Endothelial cell of umbilical vein (primary cell): ENCODE measurements at regions not wholly inside any gene's neighbourhood (a gene's known extent, or its start where the extent isn't known, plus 50 kb on each side); places are given as distances from the start of the nearest gene placed in this dataset.

Source experiments
- CTCF ChIP-seq, 2 donors: IDR thresholded peaks; 1 replicate in 1 of 2; 2 replicates in 1 of 2; pipeline ENCODE4 v1.5.1; 2011; ENCODE audit warnings: low read length in 2 of 2, mild to moderate bottlenecking in 2 of 2, moderate library complexity in 2 of 2, control low read depth in 1 of 2, inconsistent platforms in 1 of 2, low read depth in 1 of 2; ENCODE audit not compliant: insufficient read depth in 1 of 2; ENCODE audit errors: extremely low read depth in 1 of 2
- EZH2 ChIP-seq: IDR thresholded peaks from 2 replicates; pipeline ENCODE4 v1.6.1; 2012; ENCODE audit warnings: borderline replicate concordance, low read depth, mild to moderate bottlenecking, moderate library complexity, low read length, inconsistent platforms; ENCODE audit not compliant: severe bottlenecking
- FOS ChIP-seq: IDR thresholded peaks from 2 replicates; pipeline ENCODE4 v1.6.1; 2011; ENCODE audit warnings: mild to moderate bottlenecking, low read length, moderate library complexity, borderline replicate concordance; ENCODE audit not compliant: insufficient read depth
- MAX ChIP-seq: IDR thresholded peaks from 2 replicates; pipeline ENCODE4 v1.6.1; 2011; ENCODE audit not compliant: insufficient read depth, insufficient read length
- MYC ChIP-seq: IDR thresholded peaks from one replicate; pipeline ENCODE4 v1.6.1; 2011; ENCODE audit warnings: mild to moderate bottlenecking, low read depth, low read length
- POLR2A ChIP-seq: IDR thresholded peaks from 2 replicates; pipeline ENCODE4 v1.6.1; 2012; ENCODE audit warnings: low read depth, mild to moderate bottlenecking, control low read depth, low read length
- POLR2AphosphoS5 ChIP-seq: IDR thresholded peaks from 2 replicates; pipeline ENCODE4 v1.6.1; 2012; ENCODE audit warnings: low read depth, mild to moderate bottlenecking, control low read depth, low read length, moderate library complexity; ENCODE audit not compliant: insufficient read depth

- TF ChIP-seq CTCF (IDR thresholded peaks at IDR 0.05; ENCODE audit: extremely low read depth in 1 of 2, insufficient read depth in 1 of 2, low read depth in 1 of 2, low read length in 2 of 2) (no peak), POLR2AphosphoS5 (no peak), POLR2A (no peak), FOS (peak; percentile 32), EZH2 (no peak), MYC (no peak), MAX (no peak)
Measured at GRCh38 chr7:125661006-125661405, 731.4 kb upstream of the POT1 start.
